Kidney (tissue), 13 donors: ENCODE measurements at regions not wholly inside any gene's neighbourhood (a gene's known extent, or its start where the extent isn't known, plus 50 kb on each side); places are given as distances from the start of the nearest gene placed in this dataset.

Source experiments
- DNase-seq, 5 donors: peaks; one replicate each; pipeline ENCODE4 v3.0.0-alpha.2; 2013 to 2020
- FAIRE-seq: peaks from 2 replicates; lab custom pipeline; 2012; peaks lifted over from hg19 to GRCh38; lab: Jason Lieb, UNC
- H3K27ac ChIP-seq, 2 donors: one replicate each; pipeline ENCODE4 v1.7.0; 2013; ENCODE audit warnings: low read depth in 2 of 2, low read length in 2 of 2, inconsistent platforms in 1 of 2
- H3K27me3 ChIP-seq: one replicate; pipeline ENCODE4 v1.7.1; 2013; ENCODE audit warnings: low read length, inconsistent platforms; ENCODE audit not compliant: control insufficient read depth, insufficient read depth
- H3K36me3 ChIP-seq, 3 donors: one replicate each; pipeline versions ENCODE4 v1.7.0 to v1.7.1; 2013; ENCODE audit warnings: low read length in 3 of 3, control low read depth in 1 of 3, inconsistent platforms in 1 of 3; ENCODE audit not compliant: insufficient read depth in 3 of 3, control insufficient read depth in 2 of 3
- H3K4me1 ChIP-seq, 3 donors: one replicate each; pipeline versions ENCODE4 v1.7.0 to v1.7.1; 2013; ENCODE audit warnings: low read length in 3 of 3, inconsistent platforms in 1 of 3, low read depth in 1 of 3; ENCODE audit not compliant: control insufficient read depth in 2 of 3, insufficient read depth in 2 of 3
- H3K4me3 ChIP-seq, 3 donors: one replicate each; pipeline versions ENCODE4 v1.7.0 to v1.8.1; 2013; ENCODE audit warnings: low read length in 3 of 3, control low read depth in 1 of 3, inconsistent platforms in 1 of 3
- H3K9ac ChIP-seq, 3 donors: one replicate each; pipeline versions ENCODE4 v1.7.0 to v1.7.1; 2013; ENCODE audit warnings: low read length in 3 of 3, control low read depth in 1 of 3, inconsistent platforms in 1 of 3
- H3K9me3 ChIP-seq, 3 donors: one replicate each; pipeline versions ENCODE4 v1.7.0 to v1.7.1; 2013; ENCODE audit warnings: low read length in 3 of 3, control low read depth in 1 of 3, inconsistent platforms in 1 of 3; ENCODE audit not compliant: control insufficient read depth in 2 of 3, insufficient read depth in 1 of 3
- CTCF ChIP-seq: IDR thresholded peaks from 3 replicates; pipeline ENCODE4 v1.5.1; 2012; ENCODE audit warnings: mild to moderate bottlenecking, moderate library complexity, borderline replicate concordance; ENCODE audit not compliant: insufficient read depth; ENCODE audit errors: extremely low read depth
- intact Hi-C: fragments of 100-400 bp; cut with DNase I; formaldehyde crosslinking; loops from one replicate; pipeline ENCODE4 v1.11.1; 2022
- donor health status: control.
- donor health status: control.
- donor health status: control.
- donor health status: control.
- donor health status: control.
- donor health status: DM: yes; HTN: yes; CAD: no.
- donor health status: Normal renal cell carcinoma (clear cell type).

- no peaks in the 10 kb centered on the region for H3K36me3 ChIP-seq
- no peaks in the 10 kb centered on the region for H3K4me1 ChIP-seq
- intact Hi-C loops, result no loop called here
- no peaks in the 10 kb centered on the region for H3K27me3 ChIP-seq
- FAIRE-seq (no peak), DNase-seq (no peak)
- H3K4me3 ChIP-seq, result no peak overlapping the region
- H3K9me3 ChIP-seq, result no peaks in the 10 kb centered on the region
- H3K27ac ChIP-seq, result no peak overlapping the region
- no peak for TF ChIP-seq CTCF
- H3K9ac ChIP-seq, result no peak overlapping the region
These were observed 98.5 kb upstream of the CCDC80 start for GRCh38 chr3:112739252-112739965.

GRCh38 chr3:112738366-112738765 lies 97.4 kb upstream of the CCDC80 start:
- Histone ChIP-seq H3K27ac (no peak overlapping the region), H3K27me3 (no peaks in the 10 kb centered on the region), H3K9me3 (no peaks in the 10 kb centered on the region), H3K4me1 (no peaks in the 10 kb centered on the region), H3K4me3 (no peak overlapping the region), H3K9ac (no peak overlapping the region), H3K36me3 (no peaks in the 10 kb centered on the region)
- no peak for DNase-seq
- intact Hi-C loops, result no loop called here
- TF ChIP-seq CTCF, result no peak
- FAIRE-seq, result no peak

GRCh38 chr3:112736805-112737566 lies 96.0 kb upstream of the CCDC80 start:
- FAIRE-seq (no peak), DNase-seq (no peak)
- intact Hi-C loops, result no loop called here
- no peak overlapping the region for H3K27ac ChIP-seq
- H3K36me3 ChIP-seq, result no peaks in the 10 kb centered on the region
- no peaks in the 10 kb centered on the region for H3K4me1 ChIP-seq
- no peak overlapping the region for H3K4me3 ChIP-seq
- no peaks in the 10 kb centered on the region for H3K9me3 ChIP-seq
- TF ChIP-seq CTCF, result no peak
- no peaks in the 10 kb centered on the region for H3K27me3 ChIP-seq
- no peak overlapping the region for H3K9ac ChIP-seq
